ENCODE measurements at regions not wholly inside any gene's neighbourhood (a gene's known extent, or its start where the extent isn't known, plus 50 kb on each side); places are given as distances from the start of the nearest gene placed in this dataset.

DNA sequence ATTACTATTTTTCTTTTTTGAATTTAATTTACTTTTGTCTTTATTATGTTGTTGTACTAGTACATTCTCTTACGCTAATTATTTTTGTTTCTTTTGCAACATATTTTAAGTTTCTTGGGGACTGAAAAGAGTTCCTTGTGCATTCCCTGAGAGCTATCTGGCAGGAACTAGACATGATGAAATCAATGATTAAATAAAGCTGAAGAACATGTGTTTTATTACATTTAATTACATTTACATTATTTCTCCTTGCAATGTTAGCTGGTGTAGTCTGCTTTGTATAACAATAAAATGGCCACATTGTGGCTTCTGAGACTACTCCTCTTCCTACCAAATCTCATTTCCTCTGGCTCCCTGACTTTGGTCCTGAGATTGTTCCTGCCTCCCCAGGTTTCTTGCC, 244.9 kb downstream of the NDFIP2 start:
- DNase-seq (ENCODE audit: low read depth): no peak
- TF ChIP-seq, protein P1, sequence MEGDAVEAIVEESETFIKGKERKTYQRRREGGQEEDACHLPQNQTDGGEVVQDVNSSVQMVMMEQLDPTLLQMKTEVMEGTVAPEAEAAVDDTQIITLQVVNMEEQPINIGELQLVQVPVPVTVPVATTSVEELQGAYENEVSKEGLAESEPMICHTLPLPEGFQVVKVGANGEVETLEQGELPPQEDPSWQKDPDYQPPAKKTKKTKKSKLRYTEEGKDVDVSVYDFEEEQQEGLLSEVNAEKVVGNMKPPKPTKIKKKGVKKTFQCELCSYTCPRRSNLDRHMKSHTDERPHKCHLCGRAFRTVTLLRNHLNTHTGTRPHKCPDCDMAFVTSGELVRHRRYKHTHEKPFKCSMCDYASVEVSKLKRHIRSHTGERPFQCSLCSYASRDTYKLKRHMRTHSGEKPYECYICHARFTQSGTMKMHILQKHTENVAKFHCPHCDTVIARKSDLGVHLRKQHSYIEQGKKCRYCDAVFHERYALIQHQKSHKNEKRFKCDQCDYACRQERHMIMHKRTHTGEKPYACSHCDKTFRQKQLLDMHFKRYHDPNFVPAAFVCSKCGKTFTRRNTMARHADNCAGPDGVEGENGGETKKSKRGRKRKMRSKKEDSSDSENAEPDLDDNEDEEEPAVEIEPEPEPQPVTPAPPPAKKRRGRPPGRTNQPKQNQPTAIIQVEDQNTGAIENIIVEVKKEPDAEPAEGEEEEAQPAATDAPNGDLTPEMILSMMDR (IDR thresholded peaks at IDR 0.05; ENCODE audit: control insufficient read depth, extremely low read depth, insufficient read depth): no peak
- H3K4me3 ChIP-seq (ENCODE audit: low read depth, low read length): no peak overlapping the region

DNA sequence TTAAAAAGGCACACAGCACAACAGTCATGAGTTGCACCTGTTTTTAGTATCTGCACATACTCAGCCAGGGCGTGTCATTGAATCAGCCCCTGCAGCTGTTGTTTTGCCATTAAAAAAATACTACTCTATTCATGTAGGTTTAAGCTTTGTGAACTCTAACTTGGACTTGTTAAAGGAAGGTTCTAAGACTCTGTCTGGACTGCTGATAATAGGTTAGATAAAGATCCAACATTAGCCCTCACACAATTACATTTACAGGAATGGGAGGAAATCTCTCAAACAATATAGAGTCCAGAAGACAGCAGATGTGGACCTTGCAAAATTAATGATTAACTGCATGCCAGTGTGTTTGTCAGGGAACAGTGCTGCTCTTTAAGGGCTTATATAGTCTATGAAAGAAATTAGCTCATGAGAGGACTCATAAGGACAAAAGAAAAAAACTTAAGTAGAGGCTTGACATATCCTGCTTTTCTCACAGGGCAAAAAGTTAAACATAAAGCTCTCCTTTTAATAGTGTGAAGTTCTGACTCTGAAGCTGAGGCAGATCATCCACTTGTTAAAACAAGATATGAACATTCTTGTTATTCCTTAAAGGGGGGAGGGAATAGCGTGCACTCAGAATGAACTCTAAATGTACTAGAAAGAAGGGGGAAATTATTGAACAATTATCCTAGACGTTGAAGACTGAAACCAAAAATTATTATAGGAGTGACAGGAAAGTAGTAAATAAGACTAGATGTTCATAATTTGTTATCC, 243.6 kb downstream of the NDFIP2 start:
- no peak for DNase-seq (ENCODE audit: low read depth)
- TF ChIP-seq, protein P1 (IDR thresholded peaks at IDR 0.05; ENCODE audit: control insufficient read depth, extremely low read depth, insufficient read depth): no peak

DNA sequence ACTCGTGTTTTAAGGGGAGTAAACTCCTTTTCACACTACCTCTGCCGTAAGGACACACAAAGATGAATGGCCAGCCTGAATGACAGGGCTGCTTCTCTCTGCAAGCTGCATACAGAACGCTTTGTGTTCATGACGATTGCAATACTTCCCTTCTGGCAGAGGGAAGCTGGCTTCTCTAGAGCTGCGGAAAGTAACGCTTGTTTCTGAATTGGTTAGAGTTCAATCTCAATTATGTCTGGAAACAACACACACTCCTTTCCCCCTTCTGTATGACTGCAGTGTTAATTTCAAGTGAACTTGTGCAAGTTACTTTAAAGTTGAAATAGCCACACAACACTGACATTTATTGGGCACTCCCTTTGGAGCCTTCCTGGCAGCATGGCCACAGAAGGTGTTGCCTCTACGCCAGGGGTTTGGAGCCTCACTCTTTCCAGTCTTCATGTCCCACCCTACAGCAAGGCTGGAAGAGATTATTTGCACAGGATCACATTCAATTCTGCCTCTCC, 242.6 kb downstream of the NDFIP2 start:
- TF ChIP-seq, protein P1 (IDR thresholded peaks at IDR 0.05; ENCODE audit: control insufficient read depth, extremely low read depth, insufficient read depth): no peak

More for the DNA sequence above, 243.6 kb downstream of the NDFIP2 start:
- no peak overlapping the region for H3K4me3 ChIP-seq (ENCODE audit: low read depth, low read length)

DNA sequence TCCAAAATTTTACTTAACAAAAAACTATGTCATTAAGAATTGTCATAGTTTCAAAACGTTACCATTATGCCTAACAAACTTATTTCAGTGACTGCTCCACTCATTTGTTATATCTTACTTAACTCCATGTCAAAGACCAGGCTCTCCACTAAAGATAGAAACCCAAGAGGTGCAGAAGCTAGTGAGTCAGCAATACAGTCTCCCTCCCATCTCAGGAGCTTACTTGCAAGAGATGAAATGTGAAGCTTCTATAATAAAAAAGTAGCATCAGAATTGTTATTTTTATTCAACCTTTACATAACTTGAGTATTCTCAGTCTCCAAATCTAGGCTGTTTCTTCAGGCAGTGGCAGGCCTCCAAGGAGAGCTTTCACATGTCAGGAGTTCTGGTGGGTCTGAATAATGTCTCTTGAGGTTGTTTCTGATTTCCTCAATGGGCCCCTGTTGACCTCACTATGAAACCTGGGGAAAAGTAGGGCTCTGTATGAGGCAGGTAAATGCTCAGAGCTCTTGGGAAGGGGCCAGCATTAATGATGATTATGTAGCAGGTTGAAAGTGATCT, 242.0 kb downstream of the NDFIP2 start:
- TF ChIP-seq, protein P1 (IDR thresholded peaks at IDR 0.05; ENCODE audit: control insufficient read depth, extremely low read depth, insufficient read depth): no peak
- no peak for DNase-seq (ENCODE audit: low read depth)
- H3K4me3 ChIP-seq (ENCODE audit: low read depth, low read length): no peak overlapping the region

More for the DNA sequence above, 242.6 kb downstream of the NDFIP2 start:
- no peak overlapping the region for H3K4me3 ChIP-seq (ENCODE audit: low read depth, low read length)
- no peak for DNase-seq (ENCODE audit: low read depth)

DNA sequence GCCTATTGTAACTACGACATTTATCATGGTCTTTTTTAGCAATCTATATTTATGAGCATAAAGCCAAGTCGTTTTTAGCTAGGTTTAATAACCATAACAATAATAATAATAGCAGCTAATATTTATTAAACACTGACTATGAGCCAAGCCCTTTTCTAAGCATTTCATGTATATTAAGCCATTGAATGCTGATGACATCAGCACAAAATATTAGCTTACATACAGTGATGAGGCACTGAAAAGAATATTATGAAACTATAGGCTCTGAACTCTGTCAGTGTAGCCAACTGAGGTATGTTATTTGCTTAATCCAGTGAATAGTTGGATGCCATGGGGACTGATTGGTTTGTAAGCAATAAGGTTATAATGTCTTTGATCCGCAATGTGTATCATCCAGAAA, 235.2 kb downstream of the NDFIP2 start:
- no peak for DNase-seq (ENCODE audit: low read depth)
- H3K4me3 ChIP-seq (ENCODE audit: low read depth, low read length): no peak overlapping the region
- TF ChIP-seq, protein P1 (IDR thresholded peaks at IDR 0.05; ENCODE audit: control insufficient read depth, extremely low read depth, insufficient read depth): no peak

DNA sequence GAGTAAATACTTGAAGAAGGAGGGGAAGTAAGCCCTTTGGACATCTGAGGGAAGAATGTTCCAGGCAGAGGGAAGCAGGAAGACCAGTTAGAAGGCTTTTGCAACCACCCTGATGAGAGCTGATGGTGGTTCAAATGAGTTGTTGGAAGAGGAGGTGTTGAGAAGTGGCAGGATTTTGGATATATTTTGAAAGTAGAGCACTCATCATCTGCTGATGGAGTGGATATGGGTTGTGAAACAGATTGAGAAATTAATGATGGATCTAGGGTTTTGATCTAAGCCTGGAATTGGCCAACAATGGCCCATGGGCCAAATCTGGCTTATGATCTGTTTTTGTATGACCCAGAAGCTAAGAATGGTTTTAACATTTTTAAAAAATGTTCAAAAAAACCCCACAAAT, 230.7 kb downstream of the NDFIP2 start:
- TF ChIP-seq, protein P1 (IDR thresholded peaks at IDR 0.05; ENCODE audit: control insufficient read depth, extremely low read depth, insufficient read depth): no peak
- H3K4me3 ChIP-seq (ENCODE audit: low read depth, low read length): no peak overlapping the region
- no peak for DNase-seq (ENCODE audit: low read depth)

All from LNCaP clone FGC (cell line).